Glomerular visceral epithelial cell (primary cell): ENCODE measurements at regions not wholly inside any gene's neighbourhood (a gene's known extent, or its start where the extent isn't known, plus 50 kb on each side); places are given as distances from the start of the nearest gene placed in this dataset.
"Not testable (repeated sequence)": the region's sequence is repeated elsewhere in the genome, so short reads cannot be mapped to it uniquely, and the experiment has no call there.

Experiments used
- DNase-seq: peaks from one replicate; pipeline ENCODE4 v3.0.0-alpha.2; 2016; ENCODE audit errors: extremely low spot score

GRCh38 chr13:64083396-64083795, 2667.7 kb upstream of the PCDH20 start:
- no peak for DNase-seq

- no peak for DNase-seq
Measured at GRCh38 chr13:64078480-64078936, 2662.9 kb upstream of the PCDH20 start.

- DNase-seq, result no peak
Measured at GRCh38 chr13:64078025-64078424, 2662.4 kb upstream of the PCDH20 start.

GRCh38 chr13:64077132-64077835, 2661.6 kb upstream of the PCDH20 start:
- DNase-seq, result not testable (repeated sequence)

- DNase-seq, result no peak
Measured at GRCh38 chr13:64075543-64076271, 2660.1 kb upstream of the PCDH20 start.

GRCh38 chr13:64074971-64075474, 2659.4 kb upstream of the PCDH20 start:
- DNase-seq, result no peak

- no peak for DNase-seq
Measured at GRCh38 chr13:64073203-64073602, 2657.6 kb upstream of the PCDH20 start.

GRCh38 chr13:64071352-64071751, 2655.7 kb upstream of the PCDH20 start:
- no peak for DNase-seq

- no peak for DNase-seq
Measured at GRCh38 chr13:64069892-64070291, 2654.2 kb upstream of the PCDH20 start.

GRCh38 chr13:64066711-64067110, 2651.1 kb upstream of the PCDH20 start:
- DNase-seq, result no peak

- DNase-seq, result no peak
Measured at GRCh38 chr13:64061649-64062048, 2646.0 kb upstream of the PCDH20 start.

GRCh38 chr13:64057372-64058020, 2641.8 kb upstream of the PCDH20 start:
- no peak for DNase-seq

- DNase-seq, result no peak
Measured at GRCh38 chr13:64054321-64054720, 2638.7 kb upstream of the PCDH20 start.

GRCh38 chr13:64052521-64052920, 2636.9 kb upstream of the PCDH20 start:
- DNase-seq, result no peak

- no peak for DNase-seq
Measured at GRCh38 chr13:64051278-64051677, 2635.6 kb upstream of the PCDH20 start.

- no peak for DNase-seq
Measured at GRCh38 chr13:64041296-64041695, 2625.6 kb upstream of the PCDH20 start.

GRCh38 chr13:64033921-64034320, 2618.3 kb upstream of the PCDH20 start:
- no peak for DNase-seq

GRCh38 chr13:64029343-64030093, 2613.9 kb upstream of the PCDH20 start:
- no peak for DNase-seq

- DNase-seq, result no peak
Measured at GRCh38 chr13:64028551-64028950, 2612.9 kb upstream of the PCDH20 start.

GRCh38 chr13:64020126-64020525, 2604.5 kb upstream of the PCDH20 start:
- DNase-seq, result no peak

GRCh38 chr13:64007339-64007738, 2591.7 kb upstream of the PCDH20 start:
- DNase-seq, result no peak

- DNase-seq, result no peak
Measured at GRCh38 chr13:64000321-64000720, 2584.7 kb upstream of the PCDH20 start.
